ENCODE measurements at regions not wholly inside any gene's neighbourhood (a gene's known extent, or its start where the extent isn't known, plus 50 kb on each side); places are given as distances from the start of the nearest gene placed in this dataset.
"Not testable (repeated sequence)": the region's sequence is repeated elsewhere in the genome, so short reads cannot be mapped to it uniquely, and the experiment has no call there.

GRCh38 chr3:197450308-197450707 lies 105.5 kb downstream of the BDH1 start:
- Histone ChIP-seq H3K9ac (replicated peaks; ENCODE audit: extremely low read depth, insufficient read depth, low read length) (no peak overlapping the region), H3K4me2 (ENCODE audit: insufficient read depth, low read length) (no peak overlapping the region), H2AFZ (ENCODE audit: low read depth, low read length) (no peak overlapping the region), H3K9me1 (replicated peaks; ENCODE audit: control insufficient read depth, extremely low read depth, insufficient read depth, low read length) (no peaks in the 10 kb centered on the region), H3K4me1 (ENCODE audit: control insufficient read depth, extremely low read depth, insufficient read depth, low read length) (no peaks in the 10 kb centered on the region), H3K4me3 (replicated peaks in 1 of 3; ENCODE audit: insufficient read depth in 1 of 3, low read depth in 1 of 3, low read length in 3 of 3) (no peak overlapping the region), H3K36me3 (ENCODE audit: control insufficient read depth in 2 of 2, extremely low read depth in 1 of 2, insufficient read depth in 2 of 2, low read length in 2 of 2) (no peaks in the 10 kb centered on the region), H3K27ac (ENCODE audit: insufficient read depth, low read depth, low read length) (no peak overlapping the region), H3K27me3 (ENCODE audit: control insufficient read depth in 2 of 2, insufficient read depth in 2 of 2, low read length in 2 of 2) (no peaks in the 10 kb centered on the region), H3K79me2 (ENCODE audit: control insufficient read depth, insufficient read depth, low read length) (no peaks in the 10 kb centered on the region), H4K20me1 (replicated peaks; ENCODE audit: control insufficient read depth, extremely low read depth, insufficient read depth, low read length) (no peaks in the 10 kb centered on the region), H3K9me3 (replicated peaks; ENCODE audit: control insufficient read depth, insufficient read depth, low read length) (no peaks in the 10 kb centered on the region)
- TF ChIP-seq MAX (IDR thresholded peaks at IDR 0.05; ENCODE audit: insufficient read depth, insufficient read length) (no peak), POLR2A (IDR thresholded peaks at IDR 0.05; ENCODE audit: low read depth, low read length) (no peak), EZH2 (IDR thresholded peaks at IDR 0.05; ENCODE audit: borderline replicate concordance, low read depth, low read length, severe bottlenecking) (no peak), JUN (IDR thresholded peaks at IDR 0.05; ENCODE audit: borderline replicate concordance, insufficient read depth, insufficient read length, low read depth) (no peak), GATA2 (IDR thresholded peaks at IDR 0.05; ENCODE audit: insufficient read depth, insufficient read length, low read depth, low read length) (no peak), MYC (IDR thresholded peaks at IDR 0.05; ENCODE audit: low read depth, low read length) (no peak), CTCF (IDR thresholded peaks at IDR 0.05; ENCODE audit: extremely low read depth in 1 of 2, insufficient read depth in 1 of 2, low read depth in 1 of 2, low read length in 2 of 2) (no peak), FOS (IDR thresholded peaks at IDR 0.05; ENCODE audit: borderline replicate concordance, insufficient read depth, low read length) (no peak), POLR2AphosphoS5 (IDR thresholded peaks at IDR 0.05; ENCODE audit: insufficient read depth, low read depth, low read length) (no peak)
- FAIRE-seq (no peak), DNase-seq (ENCODE audit: low read depth, low spot score) (no peak)
- dilution Hi-C loops (cut with MboI; ENCODE audit: extremely low pct_ligation_motif_present, low sequenced_read_pairs) (no loop called here), intact Hi-C loops (cut with micrococcal nuclease) (no loop called here)
- no TSS peak for BruUV-seq (replicated peaks)
- ChIA-PET POLR2A (no interaction called here), CTCF (no interaction called here)

GRCh38 chr3:197449181-197449580 lies 106.6 kb downstream of the BDH1 start:
- H3K9ac ChIP-seq (replicated peaks; ENCODE audit: extremely low read depth, insufficient read depth, low read length); H3K27ac ChIP-seq (ENCODE audit: insufficient read depth, low read depth, low read length); H3K79me2 ChIP-seq (ENCODE audit: control insufficient read depth, insufficient read depth, low read length); H3K4me2 ChIP-seq (ENCODE audit: insufficient read depth, low read length); CTCF ChIA-PET; POLR2A ChIA-PET; H3K27me3 ChIP-seq (ENCODE audit: control insufficient read depth in 2 of 2, insufficient read depth in 2 of 2, low read length in 2 of 2); intact Hi-C loops (cut with micrococcal nuclease); H3K9me1 ChIP-seq (replicated peaks; ENCODE audit: control insufficient read depth, extremely low read depth, insufficient read depth, low read length); FAIRE-seq; H4K20me1 ChIP-seq (replicated peaks; ENCODE audit: control insufficient read depth, extremely low read depth, insufficient read depth, low read length); BruUV-seq (replicated peaks); H3K4me1 ChIP-seq (ENCODE audit: control insufficient read depth, extremely low read depth, insufficient read depth, low read length); H3K9me3 ChIP-seq (replicated peaks; ENCODE audit: control insufficient read depth, insufficient read depth, low read length); dilution Hi-C loops (cut with MboI; ENCODE audit: extremely low pct_ligation_motif_present, low sequenced_read_pairs); DNase-seq (ENCODE audit: low read depth, low spot score); H3K4me3 ChIP-seq (replicated peaks in 1 of 3; ENCODE audit: insufficient read depth in 1 of 3, low read depth in 1 of 3, low read length in 3 of 3); H3K36me3 ChIP-seq (ENCODE audit: control insufficient read depth in 2 of 2, extremely low read depth in 1 of 2, insufficient read depth in 2 of 2, low read length in 2 of 2); H2AFZ ChIP-seq (ENCODE audit: low read depth, low read length): not testable (repeated sequence)

GRCh38 chr3:197447781-197448180 lies 108.0 kb downstream of the BDH1 start:
- H3K9me3 ChIP-seq (replicated peaks; ENCODE audit: control insufficient read depth, insufficient read depth, low read length); H3K4me1 ChIP-seq (ENCODE audit: control insufficient read depth, extremely low read depth, insufficient read depth, low read length); BruUV-seq (replicated peaks); H3K4me2 ChIP-seq (ENCODE audit: insufficient read depth, low read length); DNase-seq (ENCODE audit: low read depth, low spot score); H3K9ac ChIP-seq (replicated peaks; ENCODE audit: extremely low read depth, insufficient read depth, low read length); H3K27ac ChIP-seq (ENCODE audit: insufficient read depth, low read depth, low read length); H3K27me3 ChIP-seq (ENCODE audit: control insufficient read depth in 2 of 2, insufficient read depth in 2 of 2, low read length in 2 of 2); POLR2A ChIA-PET; CTCF ChIA-PET; H3K9me1 ChIP-seq (replicated peaks; ENCODE audit: control insufficient read depth, extremely low read depth, insufficient read depth, low read length); H4K20me1 ChIP-seq (replicated peaks; ENCODE audit: control insufficient read depth, extremely low read depth, insufficient read depth, low read length); FAIRE-seq; H3K4me3 ChIP-seq (replicated peaks in 1 of 3; ENCODE audit: insufficient read depth in 1 of 3, low read depth in 1 of 3, low read length in 3 of 3); dilution Hi-C loops (cut with MboI; ENCODE audit: extremely low pct_ligation_motif_present, low sequenced_read_pairs); H3K36me3 ChIP-seq (ENCODE audit: control insufficient read depth in 2 of 2, extremely low read depth in 1 of 2, insufficient read depth in 2 of 2, low read length in 2 of 2); H2AFZ ChIP-seq (ENCODE audit: low read depth, low read length); intact Hi-C loops (cut with micrococcal nuclease); H3K79me2 ChIP-seq (ENCODE audit: control insufficient read depth, insufficient read depth, low read length): not testable (repeated sequence)

All from endothelial cell of umbilical vein (primary cell).